NCI-H1092 (cell line): ENCODE measurements at regions not wholly inside any gene's neighbourhood (a gene's known extent, or its start where the extent isn't known, plus 50 kb on each side); places are given as distances from the start of the nearest gene placed in this dataset.
A peak's percentile ranks its signal among the peaks of the same experiment; 100 is the strongest.
"Not testable (repeated sequence)": the region's sequence is repeated elsewhere in the genome, so short reads cannot be mapped to it uniquely, and the experiment has no call there.

Experiments used
- DNase-seq: peaks from one replicate; lab custom pipeline; 2025; lab: John Stamatoyannopoulos, UW

DNA sequence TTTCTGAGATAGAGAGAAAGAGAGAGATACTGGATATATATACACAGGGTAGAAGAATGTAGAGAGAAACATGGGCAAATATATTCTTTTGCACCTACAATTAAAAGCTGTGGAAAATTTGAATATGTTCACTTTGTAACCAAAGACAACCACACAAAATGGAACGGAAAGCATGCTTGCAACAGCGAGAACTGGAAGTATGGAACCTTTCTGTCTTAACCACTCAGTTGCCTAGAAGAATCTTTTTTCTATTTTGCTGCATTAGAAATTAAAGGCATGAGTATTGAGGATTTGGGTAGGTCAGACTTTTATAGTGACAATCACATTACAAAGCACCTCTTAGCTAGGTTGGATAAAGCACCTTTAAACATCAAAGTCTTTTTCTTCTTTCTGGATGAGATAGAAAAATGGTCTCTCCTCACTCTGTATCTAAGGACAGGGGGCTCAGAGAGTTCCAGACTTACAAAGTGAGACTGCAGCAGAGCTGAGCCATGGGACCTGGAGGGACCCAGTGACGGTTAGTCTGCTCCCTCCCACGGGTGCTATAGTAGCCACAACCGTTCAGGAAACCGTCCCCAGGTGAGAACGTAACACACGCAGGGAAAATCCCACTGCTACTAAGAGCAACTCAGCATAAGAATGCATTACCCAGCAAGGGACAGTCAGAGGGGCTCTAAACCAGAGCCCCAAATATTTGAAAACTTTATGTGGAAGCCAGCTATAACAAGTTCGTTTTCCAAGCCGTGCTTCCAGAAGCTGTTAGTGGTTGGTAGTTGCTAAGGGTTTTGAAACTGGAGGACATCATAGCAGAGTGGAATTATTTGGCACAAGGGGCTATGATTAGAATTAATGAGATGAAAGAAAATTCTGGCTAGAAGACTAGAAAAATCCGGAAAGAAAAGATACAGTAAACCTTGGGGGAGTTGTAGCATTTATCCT, 97.1 kb downstream of the DAD1 start:
- no peak for DNase-seq

- DNase-seq: not testable (repeated sequence)
Measured at GRCh38 chr14:22491053-22491452, 98.0 kb downstream of the DAD1 start.

DNA sequence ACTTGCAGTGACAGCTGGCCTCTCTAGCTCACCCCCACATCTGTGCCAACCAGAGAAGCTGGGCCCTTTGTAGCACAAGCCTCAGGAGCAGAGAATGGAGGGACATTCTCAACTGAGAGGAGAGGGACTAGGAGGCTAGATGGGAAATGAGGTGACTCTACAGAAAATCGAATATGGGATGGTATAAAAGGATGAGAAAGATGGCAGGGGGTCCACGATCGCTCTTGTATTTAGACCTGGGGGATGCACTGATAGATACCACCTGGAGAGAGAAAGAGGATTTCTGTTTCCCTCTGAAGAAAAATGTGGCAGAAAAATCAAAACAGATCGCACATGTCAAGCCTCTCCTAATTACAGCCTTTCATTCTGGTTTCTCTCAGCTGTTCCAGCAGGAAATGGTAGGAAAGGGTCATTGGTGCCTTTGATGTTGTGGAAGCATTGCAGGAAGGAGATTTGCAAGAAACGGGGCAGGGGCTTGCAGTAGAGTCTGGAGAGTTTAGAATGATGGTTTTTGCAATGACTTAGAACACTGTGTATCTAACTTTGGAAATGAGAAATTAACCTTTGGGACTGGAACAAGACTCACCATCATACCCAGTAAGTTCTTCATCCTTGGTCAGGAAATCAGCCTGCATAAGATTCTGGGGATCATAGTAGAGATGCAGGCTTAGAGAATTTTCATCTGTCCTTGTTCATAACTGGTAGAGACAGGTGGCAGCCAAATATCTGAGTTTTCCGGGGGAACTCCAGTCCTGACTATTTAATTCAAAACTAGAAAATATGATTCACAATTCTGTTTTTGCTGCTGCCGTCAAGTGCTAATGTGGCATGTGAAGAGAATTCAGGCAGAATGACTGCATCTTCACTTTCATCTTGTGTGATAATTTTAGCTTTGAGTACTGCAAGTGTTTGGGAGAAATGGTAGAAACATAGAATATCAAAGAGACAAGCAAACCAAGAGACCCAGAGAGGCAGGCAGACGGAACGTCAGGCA, 98.8 kb downstream of the DAD1 start:
- no peak for DNase-seq

DNA sequence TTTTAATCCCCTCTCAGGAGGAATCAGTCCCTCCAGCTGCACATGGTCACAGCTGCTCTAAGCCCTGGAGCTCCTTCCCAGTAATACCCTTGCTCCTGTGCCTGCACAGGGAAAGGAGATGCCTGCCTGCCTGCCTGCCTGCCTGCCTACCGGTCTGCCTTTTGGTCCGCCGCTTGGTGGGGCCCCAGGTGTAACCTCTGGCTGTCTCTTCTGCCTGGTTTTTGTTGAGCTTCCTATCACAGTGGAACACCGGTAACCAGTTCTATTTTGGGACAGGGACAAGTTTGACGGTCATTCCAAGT, 99.8 kb downstream of the DAD1 start:
- no peak for DNase-seq

GRCh38 chr14:22488522-22489243, 100.3 kb downstream of the DAD1 start:
- DNase-seq: no peak

DNA sequence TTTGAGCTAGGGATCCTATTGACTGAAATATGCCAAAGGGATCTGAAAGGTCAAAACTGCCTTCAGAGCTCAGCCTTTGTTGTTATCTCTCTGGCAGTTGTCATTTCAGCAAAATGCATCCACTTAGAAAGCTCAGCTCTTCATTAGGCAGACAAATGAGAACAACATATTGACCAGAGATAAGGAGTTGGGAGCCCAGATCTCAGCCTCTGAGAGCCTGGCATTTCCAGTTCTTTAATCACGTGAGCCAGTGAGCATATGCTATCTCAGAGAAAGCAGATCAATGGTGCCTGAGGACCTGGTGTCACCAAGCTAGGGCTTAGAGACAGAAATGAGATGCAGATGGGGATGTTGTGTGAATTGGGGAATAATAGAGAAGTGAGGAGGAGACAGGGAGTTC, 101.1 kb downstream of the DAD1 start:
- no peak for DNase-seq

- no peak for DNase-seq
Measured at GRCh38 chr14:22487401-22487800, 101.6 kb downstream of the DAD1 start.

- DNase-seq: no peak
Measured at GRCh38 chr14:22486675-22487074, 102.3 kb downstream of the DAD1 start.

- no peak for DNase-seq
Measured at GRCh38 chr14:22485649-22486048, 103.4 kb downstream of the DAD1 start.

DNA sequence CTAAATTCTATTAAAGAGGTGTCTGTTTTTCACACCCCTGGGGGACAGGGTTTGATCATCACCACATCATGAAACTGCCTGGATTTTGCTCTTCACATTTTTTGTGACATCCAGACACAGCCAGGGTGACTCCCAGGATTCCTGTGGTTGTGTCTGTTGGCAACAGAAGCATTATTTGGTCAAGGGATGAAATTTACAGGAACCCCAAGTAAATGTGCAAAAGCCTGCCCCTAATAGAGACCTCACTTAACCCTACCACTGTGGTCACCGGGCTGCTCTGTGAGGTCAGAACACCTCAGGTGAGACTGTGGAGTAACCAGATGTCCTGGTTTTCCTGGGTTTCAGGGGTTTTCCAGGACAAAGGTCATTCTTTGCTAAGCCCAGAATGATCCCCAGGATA, 103.8 kb downstream of the DAD1 start:
- DNase-seq: no peak

GRCh38 chr14:22484632-22485031, 104.4 kb downstream of the DAD1 start:
- no peak for DNase-seq

GRCh38 chr14:22483863-22484593, 105.0 kb downstream of the DAD1 start:
- no peak for DNase-seq

GRCh38 chr14:22482782-22483553, 106.1 kb downstream of the DAD1 start:
- no peak for DNase-seq

DNA sequence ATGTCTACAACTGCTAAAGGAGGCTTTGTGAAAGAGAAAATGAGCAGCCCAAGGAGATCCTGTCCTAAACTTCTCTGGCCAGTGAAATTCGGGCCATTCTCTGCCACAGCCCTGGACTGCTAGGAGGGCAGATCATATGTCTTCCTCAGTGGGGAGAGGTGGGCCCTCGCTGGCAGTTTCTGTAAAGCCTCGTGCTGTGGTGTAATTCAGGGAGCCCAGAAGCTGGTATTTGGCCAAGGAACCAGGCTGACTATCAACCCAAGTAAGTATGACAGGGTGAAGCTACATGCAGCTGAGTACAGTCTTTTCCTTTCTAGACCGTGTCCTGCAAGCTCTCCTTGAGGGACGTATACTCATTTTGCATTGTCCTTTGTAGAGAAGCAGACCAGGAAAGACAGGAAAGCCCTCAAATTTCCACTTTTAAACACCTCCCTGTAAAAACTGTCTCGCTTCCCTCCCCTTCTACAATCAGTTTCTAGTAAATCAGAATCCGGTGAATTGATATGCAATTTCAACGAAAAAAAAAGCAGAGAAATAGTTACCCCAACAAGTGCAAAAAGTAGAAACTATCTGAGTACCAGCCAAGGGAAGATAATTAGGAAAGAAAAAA, 106.8 kb downstream of the DAD1 start:
- DNase-seq: no peak

DNA sequence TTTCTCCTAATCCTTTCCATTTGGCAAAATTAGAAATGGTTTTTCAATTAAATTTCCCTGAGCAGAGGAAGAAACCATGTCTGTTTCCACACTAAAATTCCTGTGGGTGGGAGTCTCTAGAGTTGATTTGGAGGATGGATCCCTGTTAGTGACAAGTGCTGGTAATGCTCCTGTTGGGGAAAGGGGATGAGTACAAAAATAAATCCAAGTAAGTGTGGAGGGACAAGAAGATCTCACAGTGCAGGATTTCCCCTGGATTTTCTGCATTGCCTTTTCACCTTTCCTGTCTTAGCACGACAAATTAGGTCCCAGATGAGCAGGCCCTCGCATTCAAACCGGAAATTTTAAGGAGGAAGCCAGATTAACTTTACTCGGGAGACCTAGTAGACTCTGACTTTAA, 107.5 kb downstream of the DAD1 start:
- no peak for DNase-seq

DNA sequence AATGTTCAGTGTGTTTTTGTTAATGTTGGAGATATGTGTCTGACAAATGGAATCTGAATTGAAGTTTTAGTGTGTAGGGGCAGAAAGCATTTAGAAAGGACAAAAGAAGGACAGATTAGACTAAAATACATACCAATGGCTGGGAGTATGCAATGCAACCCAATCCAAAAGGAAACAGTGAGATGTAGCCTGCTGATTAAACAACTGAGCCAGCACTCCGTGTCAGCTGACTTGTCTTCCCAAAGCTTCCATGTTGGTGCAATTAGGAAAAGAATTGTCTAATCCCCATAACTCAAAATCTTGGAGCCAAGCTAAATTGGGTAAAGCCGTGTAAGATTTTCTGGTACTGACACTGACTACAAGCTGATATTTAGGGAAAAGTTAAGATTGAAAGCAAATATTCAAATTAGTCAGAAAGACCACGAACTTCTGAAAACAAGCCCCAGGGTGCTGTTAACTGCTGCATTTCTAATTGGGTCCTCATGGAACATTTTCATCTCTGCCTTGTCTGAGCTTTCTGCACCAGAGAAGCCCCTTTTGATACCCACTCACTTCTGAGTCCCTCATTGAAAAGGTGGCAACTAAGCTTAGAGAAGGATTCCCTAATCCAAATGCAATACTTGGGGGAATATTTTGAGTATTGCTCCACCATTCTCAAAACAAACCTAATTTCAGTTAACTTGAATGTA, 109.1 kb downstream of the DAD1 start:
- no peak for DNase-seq

GRCh38 chr14:22479132-22479531, 109.9 kb downstream of the DAD1 start:
- DNase-seq: no peak

- peak; percentile 18 for DNase-seq
Measured at GRCh38 chr14:22478670-22479069, 110.4 kb downstream of the DAD1 start.

DNA sequence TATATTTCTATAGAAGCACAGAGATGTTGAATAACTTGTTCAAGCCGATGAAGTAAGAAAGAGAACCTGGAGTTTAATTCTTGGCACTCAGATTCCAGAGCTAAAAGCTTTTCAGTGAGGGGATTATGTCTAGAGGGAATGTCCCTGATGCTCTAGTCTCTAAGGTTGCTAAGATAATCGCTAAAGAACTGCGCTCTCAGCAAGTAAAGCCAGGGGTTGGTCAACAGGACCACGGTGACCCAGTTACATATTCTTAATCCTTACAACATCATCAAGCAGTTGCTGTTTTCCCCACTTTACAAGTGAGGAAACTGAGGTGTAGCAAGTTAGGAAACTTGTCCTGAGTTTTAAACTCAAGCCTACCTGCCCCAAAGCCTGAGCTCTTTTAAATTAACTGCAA, 110.8 kb downstream of the DAD1 start:
- no peak for DNase-seq
